Mesothelial cell of epicardium (in vitro differentiated cells): ENCODE measurements at regions not wholly inside any gene's neighbourhood (a gene's known extent, or its start where the extent isn't known, plus 50 kb on each side); places are given as distances from the start of the nearest gene placed in this dataset.

Source experiments
- DNase-seq, 2 experiments: peaks; one replicate each; pipeline ENCODE4 v3.0.0; 2021; ENCODE audit warnings: low spot score in 2 of 2; ENCODE audit not compliant: unreplicated experiment in 2 of 2
- H3K27ac Mint-ChIP-seq: 2 replicates; pipeline ENCODE4 v1.8.0; 2021; ENCODE audit warnings: mixed read lengths
- H3K27me3 Mint-ChIP-seq: 2 replicates; pipeline ENCODE4 v1.8.0; 2021; ENCODE audit warnings: low read depth, mixed read lengths
- H3K36me3 Mint-ChIP-seq: 2 replicates; pipeline ENCODE4 v1.8.0; 2021; ENCODE audit warnings: mixed read lengths
- H3K4me1 Mint-ChIP-seq: 2 replicates; pipeline ENCODE4 v1.8.0; 2021; ENCODE audit warnings: mixed read lengths
- H3K4me3 Mint-ChIP-seq: 2 replicates; pipeline ENCODE4 v1.8.0; 2021; ENCODE audit warnings: mild to moderate bottlenecking, moderate library complexity, mixed read lengths
- H3K9me3 Mint-ChIP-seq: 2 replicates; pipeline ENCODE4 v1.8.0; 2021; ENCODE audit warnings: mixed read lengths
- TF ChIP-seq, protein P1 (sequence below): fragments of 200-600 bp; sonication (generic); IDR thresholded peaks from one replicate; pipeline ENCODE4 v1.5.0; 2021; ENCODE audit warnings: antibody characterized with exemption; ENCODE audit not compliant: unreplicated experiment

DNA sequence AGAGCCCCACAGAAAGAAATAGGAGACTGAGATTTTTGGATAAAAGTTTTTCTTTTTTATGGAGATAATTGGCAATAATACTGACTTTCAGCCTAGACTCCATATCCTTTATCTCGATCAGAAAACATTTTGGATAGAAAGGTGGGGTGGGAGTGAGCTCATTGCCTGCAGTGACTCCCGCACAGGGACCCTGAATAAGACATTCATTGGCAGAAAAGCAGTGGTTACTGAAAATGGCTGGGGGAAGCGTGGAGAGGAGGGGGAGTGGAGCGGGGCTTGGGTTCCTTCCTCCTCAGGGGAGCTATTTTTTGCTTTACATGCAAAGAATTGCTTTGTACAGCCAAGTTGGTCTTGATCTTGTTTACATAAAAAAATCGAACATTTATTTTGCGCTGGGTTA is 90.4 kb upstream of the BMPER start:
- Mint-ChIP-seq H3K4me3 (no peak overlapping the region), H3K9me3 (peaks cover 10% of the 10 kb centered on the region), H3K4me1 (peaks cover 4% of the 10 kb centered on the region), H3K36me3 (peaks cover 3% of the 10 kb centered on the region), H3K27ac (no peak overlapping the region), H3K27me3 (no peaks in the 10 kb centered on the region)
- TF ChIP-seq, protein P1, sequence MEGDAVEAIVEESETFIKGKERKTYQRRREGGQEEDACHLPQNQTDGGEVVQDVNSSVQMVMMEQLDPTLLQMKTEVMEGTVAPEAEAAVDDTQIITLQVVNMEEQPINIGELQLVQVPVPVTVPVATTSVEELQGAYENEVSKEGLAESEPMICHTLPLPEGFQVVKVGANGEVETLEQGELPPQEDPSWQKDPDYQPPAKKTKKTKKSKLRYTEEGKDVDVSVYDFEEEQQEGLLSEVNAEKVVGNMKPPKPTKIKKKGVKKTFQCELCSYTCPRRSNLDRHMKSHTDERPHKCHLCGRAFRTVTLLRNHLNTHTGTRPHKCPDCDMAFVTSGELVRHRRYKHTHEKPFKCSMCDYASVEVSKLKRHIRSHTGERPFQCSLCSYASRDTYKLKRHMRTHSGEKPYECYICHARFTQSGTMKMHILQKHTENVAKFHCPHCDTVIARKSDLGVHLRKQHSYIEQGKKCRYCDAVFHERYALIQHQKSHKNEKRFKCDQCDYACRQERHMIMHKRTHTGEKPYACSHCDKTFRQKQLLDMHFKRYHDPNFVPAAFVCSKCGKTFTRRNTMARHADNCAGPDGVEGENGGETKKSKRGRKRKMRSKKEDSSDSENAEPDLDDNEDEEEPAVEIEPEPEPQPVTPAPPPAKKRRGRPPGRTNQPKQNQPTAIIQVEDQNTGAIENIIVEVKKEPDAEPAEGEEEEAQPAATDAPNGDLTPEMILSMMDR: no peak
- no peak for DNase-seq

DNA sequence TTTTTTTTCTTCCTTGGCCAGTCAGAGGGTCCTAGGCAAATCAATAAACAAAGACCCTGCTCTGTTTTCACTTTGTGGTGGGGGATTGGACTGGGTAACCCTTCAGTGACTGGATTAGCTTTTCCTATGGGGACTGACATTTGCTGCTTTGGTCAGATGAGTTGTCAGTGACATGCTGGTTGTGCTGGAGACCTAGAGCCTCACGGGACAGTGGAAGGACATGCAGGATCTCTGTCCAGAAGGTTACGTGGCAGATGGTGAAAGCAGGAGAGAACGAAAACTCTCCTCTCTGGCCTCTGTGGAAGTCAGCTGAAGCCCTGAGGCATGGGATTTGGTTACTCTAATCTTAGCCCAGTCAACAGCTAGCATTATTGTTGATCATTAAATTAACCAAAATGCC is 90.0 kb upstream of the BMPER start:
- Mint-ChIP-seq H3K36me3 (peaks cover 5% of the 10 kb centered on the region), H3K27ac (no peak overlapping the region), H3K27me3 (no peaks in the 10 kb centered on the region), H3K4me1 (peaks cover 4% of the 10 kb centered on the region), H3K9me3 (peaks cover 14% of the 10 kb centered on the region), H3K4me3 (no peak overlapping the region)
- TF ChIP-seq, protein P1: no peak
- no peak for DNase-seq

DNA sequence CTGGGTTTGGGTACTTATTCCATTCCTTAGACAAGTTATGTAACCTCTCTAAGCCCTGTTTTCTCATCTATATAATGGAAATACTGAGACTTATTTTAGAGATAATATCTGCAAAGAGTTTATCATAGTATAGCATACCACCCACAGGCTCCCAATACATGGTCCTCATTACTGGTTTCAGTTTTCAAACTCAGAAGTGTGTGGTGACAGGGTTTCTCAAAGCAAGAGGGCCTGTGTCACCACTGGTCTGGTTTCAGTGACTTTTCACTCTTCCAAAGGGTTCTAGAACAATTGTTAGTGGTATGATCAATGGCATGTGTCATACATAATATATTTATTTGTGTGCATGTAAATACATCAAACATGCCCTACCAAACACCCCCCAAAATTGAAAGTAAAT is 89.2 kb upstream of the BMPER start:
- no peak for DNase-seq
- peaks cover 18% of the 10 kb centered on the region for H3K9me3 Mint-ChIP-seq
- H3K4me1 Mint-ChIP-seq: peaks cover 4% of the 10 kb centered on the region
- no peaks in the 10 kb centered on the region for H3K27me3 Mint-ChIP-seq
- no peak overlapping the region for H3K27ac Mint-ChIP-seq
- peaks cover 8% of the 10 kb centered on the region for H3K36me3 Mint-ChIP-seq
- no peak overlapping the region for H3K4me3 Mint-ChIP-seq
- TF ChIP-seq, protein P1: no peak

DNA sequence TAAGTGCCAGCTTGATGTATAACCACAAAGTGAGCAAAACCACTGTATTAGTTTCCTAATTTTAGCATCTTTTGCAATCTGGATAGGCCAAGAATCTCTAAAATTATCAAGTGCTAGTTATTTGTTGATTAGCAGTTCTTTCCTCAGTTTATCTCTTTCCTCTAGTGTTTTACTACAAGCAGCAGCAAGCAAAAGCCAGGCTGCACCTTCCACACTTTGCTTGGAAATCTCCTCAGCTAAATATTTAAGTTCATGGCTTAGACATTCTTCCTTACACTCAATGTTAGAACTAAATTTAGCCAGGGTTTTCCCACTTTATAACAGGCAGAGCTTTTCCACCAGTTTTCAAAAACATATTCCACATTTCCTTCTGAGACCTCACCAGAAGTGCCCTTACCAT is 85.7 kb upstream of the BMPER start:
- Mint-ChIP-seq H3K27me3 (peaks cover 2% of the 10 kb centered on the region), H3K27ac (no peak overlapping the region), H3K4me3 (no peak overlapping the region), H3K36me3 (peaks cover 8% of the 10 kb centered on the region), H3K4me1 (peaks cover 4% of the 10 kb centered on the region), H3K9me3 (peaks cover 16% of the 10 kb centered on the region)
- TF ChIP-seq, protein P1: no peak
- DNase-seq: no peak

DNA sequence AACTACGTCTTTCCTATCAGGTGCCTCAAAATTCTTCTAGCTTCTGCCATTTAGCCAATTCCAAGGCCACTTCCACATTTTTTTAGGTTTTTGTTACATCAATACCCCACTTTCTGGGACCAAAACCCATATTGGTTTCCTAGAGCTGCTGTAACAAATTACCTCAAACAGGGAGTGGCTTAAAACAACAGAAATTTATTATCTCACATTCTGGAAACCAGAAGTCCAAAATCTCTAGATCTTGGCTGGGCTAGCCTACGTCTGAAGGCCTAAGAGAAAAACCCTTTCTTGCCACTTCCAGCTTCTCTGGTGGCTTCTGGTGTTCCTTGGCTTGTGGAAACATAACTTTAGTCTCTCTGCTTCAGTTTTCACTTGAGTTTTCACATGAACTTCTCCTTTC is 85.1 kb upstream of the BMPER start:
- H3K9me3 Mint-ChIP-seq: peaks cover 16% of the 10 kb centered on the region
- DNase-seq: no peak
- peaks cover 2% of the 10 kb centered on the region for H3K27me3 Mint-ChIP-seq
- TF ChIP-seq, protein P1: no peak
- peaks cover 8% of the 10 kb centered on the region for H3K36me3 Mint-ChIP-seq
- no peak overlapping the region for H3K27ac Mint-ChIP-seq
- H3K4me3 Mint-ChIP-seq: no peak overlapping the region
- H3K4me1 Mint-ChIP-seq: peaks cover 4% of the 10 kb centered on the region

DNA sequence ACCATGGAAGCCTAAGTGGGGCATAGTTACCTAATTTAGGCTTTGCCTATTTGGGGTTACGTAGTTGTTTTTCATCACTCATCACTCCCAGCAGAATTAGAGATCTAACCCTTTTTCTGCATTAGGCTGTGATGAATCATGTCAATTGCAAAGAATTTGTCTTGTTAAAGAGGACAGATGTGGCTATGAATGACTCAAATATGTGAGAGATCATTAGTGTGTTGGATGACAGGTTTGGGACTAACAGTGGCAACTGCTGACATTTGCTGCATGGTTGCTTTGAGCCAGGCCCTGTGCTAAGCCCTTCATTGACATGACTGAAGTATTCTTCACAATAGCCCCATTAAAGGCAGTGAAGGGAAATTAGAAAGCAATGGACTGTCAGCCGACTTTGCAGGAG is 83.4 kb upstream of the BMPER start:
- peaks cover 2% of the 10 kb centered on the region for H3K27me3 Mint-ChIP-seq
- TF ChIP-seq, protein P1: no peak

More for the DNA sequence above, 83.4 kb upstream of the BMPER start:
- Mint-ChIP-seq H3K36me3 (peaks cover 8% of the 10 kb centered on the region), H3K9me3 (peaks cover 16% of the 10 kb centered on the region), H3K27ac (no peak overlapping the region), H3K4me3 (no peak overlapping the region), H3K4me1 (no peaks in the 10 kb centered on the region)
- no peak for DNase-seq
